ENCODE measurements at regions not wholly inside any gene's neighbourhood (a gene's known extent, or its start where the extent isn't known, plus 50 kb on each side); places are given as distances from the start of the nearest gene placed in this dataset.
"Not testable (repeated sequence)": the region's sequence is repeated elsewhere in the genome, so short reads cannot be mapped to it uniquely, and the experiment has no call there.

DNA sequence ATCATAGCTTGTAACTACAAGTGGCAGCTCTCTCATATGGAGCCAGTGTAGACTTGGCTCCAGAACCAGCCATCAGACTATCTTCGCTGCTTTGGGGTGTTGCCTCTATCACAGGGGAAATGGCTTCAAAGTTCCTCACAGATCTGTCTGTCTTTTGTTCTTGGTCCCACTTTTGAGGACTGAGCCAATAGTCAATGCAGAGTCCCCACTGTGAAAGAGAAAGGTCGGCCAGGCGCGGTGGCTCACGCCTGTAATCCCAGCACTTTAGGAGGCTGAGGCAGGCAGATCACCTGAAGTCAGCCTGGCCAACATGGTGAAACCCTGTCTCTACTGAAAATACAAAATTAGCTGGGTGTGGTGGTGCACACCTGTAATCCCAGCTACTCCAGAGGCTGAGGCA lies 86.9 kb upstream of the FZD7 start:
- DNase-seq: not testable (repeated sequence)

DNA sequence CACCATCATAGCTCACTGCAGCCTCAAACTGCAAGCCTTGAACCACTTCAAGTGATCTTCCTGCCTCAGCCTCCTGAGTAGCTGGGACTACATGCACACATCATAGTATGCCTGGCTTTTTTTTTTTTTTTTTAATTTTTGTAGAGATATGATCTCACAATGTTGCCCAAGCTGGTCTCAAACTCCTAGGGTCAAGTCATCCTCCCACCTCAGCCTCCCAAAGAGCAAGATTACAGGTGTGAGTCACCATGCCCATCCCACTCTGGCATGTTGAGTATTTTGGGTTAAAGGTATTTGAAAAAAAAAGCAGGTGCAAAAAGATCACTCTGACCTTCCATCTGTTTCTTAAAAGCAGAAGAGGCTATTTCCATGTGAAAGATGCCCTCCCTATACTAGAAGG lies 86.4 kb upstream of the FZD7 start:
- DNase-seq: no peak

DNA sequence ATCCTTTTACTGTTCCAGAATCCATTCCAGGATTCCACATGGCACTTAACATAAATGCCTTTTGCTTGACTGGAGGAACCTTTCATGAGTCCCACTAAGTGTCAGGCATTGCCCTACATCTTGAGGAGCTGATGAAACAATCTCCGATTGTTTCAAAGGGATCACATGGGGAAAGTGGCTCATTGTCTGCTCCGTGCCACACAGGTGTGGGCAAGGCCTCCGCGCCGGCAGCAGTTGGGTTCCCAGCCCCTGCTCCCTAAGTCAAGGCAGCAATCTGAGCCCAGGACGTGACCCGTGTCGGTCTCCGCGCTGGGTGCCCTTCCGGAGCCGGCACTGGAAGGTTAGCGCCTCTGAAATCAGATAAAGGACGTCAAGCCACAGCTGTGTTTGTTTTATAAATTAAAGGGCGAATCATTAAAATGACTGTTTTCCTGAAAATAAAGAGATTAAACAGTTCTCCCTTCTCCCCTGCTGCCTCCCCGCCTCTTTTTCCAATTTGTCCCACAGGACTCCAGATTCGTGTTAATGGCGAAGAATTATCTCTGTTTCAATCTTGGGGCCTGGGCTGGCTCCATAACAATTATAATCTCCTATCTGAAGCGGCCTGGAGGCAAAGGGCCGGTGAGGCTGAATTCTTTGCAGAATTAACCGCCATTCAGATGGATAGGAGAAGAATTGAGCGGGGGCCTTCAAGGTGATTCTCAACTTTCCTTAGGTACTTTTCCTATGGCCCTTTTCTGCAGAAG lies 84.3 kb upstream of the FZD7 start:
- DNase-seq: no peak

DNA sequence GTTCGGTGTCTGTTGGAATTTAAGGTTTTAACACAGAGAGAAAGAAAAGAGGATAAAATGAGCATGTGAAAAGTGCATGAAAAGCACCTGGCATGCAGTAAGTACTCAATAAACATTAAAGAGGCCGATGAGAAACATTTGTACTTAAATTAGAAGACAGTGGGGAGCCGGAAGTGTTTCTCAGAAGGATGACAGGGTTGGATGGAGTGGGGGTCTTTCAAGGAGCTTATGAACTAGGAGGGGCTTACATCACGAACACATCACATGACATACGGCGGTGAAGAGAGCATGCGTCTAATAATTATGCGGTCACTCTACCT lies 83.8 kb upstream of the FZD7 start:
- DNase-seq: no peak

DNA sequence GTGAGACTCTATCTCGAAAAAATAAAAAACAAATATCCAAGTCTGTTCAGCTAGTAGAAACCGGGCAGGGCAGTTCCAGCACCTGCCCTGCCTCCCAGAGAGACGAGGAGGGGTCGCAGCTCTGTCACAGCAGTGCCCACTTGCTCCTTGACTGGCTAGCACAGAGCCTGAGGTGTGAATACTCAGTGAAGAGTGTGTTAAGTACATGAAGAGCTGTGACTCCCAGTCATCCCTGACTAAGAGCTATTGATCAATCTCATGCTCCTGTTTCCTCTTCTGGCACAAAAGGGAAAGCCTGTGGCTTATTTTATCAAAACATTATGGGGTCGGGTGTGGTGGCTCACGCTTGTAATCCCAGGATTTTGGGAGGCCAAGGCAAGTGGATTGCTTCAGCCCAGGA lies 83.0 kb upstream of the FZD7 start:
- no peak for DNase-seq

DNA sequence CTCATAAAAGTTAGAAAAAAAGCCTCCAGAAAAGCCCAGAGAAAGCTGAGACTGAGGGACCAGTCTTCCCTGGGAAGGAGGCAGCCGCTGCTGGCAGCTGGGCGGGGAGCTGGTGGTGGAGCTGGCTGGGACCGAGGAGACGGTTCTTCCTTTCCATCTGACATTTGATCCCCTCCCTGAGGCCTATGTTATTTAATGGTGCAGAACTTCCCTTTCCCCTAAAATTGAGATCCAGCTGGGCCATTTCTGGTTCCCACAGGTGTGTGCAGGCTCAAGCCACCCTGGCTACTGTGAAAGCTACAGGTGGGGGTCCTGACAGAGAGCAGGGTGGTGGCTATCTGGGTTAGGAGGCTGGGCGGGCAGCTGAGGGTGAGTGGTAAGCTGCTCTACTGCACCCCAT lies 81.5 kb upstream of the FZD7 start:
- no peak for DNase-seq

DNA sequence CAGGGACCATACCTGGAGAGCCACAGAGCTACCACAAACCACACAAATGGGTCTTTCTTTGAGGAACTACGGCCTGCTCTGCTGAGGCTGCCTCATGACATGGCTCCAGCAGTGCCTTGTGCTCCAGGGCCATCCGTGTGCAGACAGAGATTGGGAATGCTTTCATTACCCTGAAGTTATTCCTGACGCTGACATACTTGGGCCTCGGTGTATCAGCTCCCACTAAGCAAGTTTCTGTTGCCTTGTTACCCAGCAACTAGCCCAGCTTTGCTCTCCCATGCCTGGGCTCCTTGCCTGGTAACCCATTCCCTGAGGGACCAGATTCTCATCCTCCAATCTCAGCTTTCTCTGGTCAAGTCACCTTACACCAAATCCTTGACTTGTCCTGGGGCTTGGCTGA lies 80.3 kb upstream of the FZD7 start:
- no peak for DNase-seq

DNA sequence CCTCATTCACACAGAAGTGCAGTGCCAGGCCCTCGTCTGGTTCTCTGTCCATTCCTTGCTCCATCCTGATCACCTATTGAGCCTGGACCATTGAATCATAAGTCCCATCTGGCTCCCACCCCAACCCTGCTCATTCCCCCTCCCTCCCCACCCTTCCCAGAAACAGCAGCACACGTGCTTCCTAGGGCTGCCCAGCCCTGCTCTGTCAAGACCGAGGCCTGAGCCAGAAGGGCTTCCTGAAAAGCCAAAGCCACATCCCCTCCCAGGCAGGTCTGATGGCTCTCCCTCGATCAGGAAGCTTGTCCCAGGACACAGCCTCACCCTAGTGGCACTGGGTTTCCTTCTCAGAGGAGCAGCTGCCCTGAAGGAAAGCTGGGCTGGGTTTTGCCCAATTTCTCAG lies 79.8 kb upstream of the FZD7 start:
- no peak for DNase-seq

DNA sequence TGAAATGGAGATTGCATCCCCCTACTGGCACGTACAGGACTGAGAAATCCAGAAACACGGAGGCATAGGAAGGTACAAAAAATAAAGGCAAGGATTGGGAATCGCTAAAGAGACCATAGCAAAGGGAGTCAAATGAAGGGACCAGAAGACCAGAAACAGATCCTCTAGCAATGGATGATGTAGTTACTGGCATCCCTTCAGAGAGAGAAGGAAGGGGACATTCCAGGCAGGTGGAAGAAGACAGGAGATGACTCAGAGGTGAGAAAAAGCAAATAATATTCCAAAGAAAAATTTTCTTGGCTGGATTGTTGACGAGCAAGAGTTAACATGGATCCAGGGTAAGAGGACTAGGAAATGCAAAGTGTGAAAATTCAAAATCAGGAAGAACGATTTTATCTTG lies 78.4 kb upstream of the FZD7 start:
- no peak for DNase-seq

DNA sequence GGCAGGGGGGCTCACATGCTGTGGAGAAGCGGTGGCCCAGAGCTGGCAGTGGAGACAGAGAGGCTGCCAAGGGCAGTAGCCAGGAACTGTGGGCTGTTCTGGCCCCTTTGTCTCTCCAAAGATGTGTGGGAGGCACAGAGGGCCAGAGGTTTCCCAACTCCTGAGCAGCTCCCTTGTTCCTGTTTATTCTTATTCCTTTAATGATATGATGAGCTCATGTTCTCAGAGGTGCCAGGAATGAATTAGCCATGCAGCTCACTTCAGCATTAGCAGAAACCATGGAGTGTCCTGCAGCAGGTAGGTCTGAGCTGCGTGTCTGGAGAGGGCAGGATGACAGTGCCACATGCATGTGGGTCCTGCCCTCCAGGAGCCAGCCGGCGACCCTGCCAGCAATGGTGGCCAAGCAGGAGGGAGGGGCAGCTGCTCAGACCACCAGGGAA lies 77.9 kb upstream of the FZD7 start:
- DNase-seq: no peak

DNA sequence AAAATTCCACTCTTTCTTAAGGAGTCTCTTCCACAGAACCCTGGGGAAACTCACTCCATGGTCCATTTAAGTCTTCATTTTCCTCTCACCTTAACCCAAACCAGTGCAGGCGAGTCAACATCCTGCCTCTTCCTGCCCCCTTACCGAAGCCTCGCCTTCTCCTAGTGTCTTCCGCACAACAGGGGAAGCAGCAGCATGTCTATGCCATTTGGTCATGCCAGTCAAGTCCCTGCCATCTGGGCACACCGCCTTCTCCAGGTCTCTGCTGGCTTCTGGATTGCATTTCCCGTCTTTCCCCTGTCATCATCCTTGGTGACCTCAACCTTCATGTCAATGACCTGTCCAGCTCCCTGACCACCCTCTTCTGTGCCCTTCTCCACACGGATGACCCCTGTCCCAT lies 77.3 kb upstream of the FZD7 start:
- DNase-seq: no peak

DNA sequence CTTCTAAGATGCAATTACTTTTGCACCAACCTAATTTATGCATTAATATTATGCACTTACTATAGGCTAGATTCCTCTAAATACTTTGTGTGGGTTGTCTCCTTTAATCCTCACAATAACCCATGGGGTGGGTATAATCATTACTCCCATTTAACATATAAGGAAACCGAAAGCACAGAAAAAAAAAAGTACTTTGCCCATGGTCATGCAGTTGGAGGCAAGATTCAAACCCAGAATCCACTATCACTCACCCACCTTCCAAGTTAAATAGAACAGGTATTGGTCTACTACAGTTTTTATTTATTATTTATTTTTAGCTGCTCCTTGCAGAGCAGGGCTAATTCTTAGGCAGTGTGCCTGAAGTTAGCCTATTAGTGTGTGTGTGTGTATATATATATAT lies 76.6 kb upstream of the FZD7 start:
- DNase-seq: no peak

DNA sequence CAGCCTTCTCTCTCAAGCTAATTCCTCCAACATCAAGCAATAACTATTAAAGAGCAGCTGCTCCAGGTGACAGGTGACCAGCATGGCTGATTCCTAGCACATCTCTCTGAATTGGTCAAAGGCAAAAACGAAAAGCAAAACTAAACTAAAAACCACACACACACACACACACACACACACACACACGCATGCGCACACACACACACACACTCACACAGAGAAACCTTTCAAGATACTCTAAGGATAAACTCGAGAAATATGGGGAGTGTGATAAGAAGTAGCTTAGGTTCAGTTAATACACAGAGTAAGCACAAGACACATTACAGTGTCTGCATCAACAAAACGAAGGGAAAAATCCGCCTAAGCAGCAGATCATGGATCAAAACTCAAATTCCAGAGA lies 74.5 kb upstream of the FZD7 start:
- DNase-seq: no peak

DNA sequence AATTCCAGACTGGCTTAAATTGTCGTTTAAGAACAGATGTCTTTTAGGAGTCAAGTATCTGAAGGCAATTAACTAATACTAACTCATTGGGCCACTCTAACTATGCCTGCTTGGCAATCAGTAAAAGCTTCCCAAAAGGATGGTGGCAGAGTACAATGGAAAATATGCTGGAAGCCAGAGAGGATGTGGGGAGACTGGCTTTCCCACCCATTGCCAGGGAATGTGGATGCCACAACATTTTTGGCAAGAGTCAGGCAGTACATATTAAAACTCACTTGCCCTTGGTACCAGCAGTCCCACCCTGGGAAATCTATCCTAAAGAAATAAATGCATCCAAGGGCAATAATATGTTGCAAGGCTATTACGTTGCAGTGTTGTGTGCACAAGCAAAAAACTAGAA lies 74.0 kb upstream of the FZD7 start:
- no peak for DNase-seq

DNA sequence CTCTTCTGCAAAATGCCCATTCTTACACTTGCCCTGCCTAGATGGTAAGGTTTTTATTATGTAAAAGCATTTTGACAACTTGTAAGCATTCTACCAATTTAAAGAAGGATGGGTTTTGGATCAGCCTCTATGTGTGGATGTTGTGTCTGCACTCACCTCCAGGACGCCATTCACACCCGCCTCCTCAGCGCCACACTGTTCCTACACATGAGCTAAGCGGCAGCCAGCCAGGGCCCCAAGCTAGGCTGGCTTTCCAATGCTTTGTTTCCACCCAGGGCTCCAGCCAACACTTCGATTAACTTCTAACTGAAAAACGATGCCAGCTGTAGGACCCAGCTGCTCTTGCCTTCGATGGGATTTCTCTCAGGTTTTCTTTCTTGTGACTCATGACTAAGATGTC lies 73.3 kb upstream of the FZD7 start:
- no peak for DNase-seq

DNA sequence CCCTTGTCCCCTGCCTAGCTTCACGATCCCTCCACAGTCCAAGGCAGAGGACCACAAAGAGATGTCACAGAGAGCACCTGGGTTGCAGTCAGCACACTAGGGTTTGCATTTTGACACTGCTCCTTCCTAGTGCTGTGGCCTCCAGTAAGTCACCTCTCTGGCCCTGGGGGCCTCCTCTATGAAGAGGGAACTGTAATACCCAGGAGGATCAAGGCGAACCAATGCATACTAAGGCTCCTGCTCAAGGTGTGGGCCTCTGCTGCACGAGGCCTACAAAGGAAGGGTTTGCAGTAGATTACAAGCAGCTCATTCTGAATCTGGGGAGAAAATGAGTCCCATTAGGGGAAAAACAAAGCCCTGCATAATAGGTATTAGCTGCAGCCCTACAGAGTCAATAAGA lies 72.3 kb upstream of the FZD7 start:
- no peak for DNase-seq

DNA sequence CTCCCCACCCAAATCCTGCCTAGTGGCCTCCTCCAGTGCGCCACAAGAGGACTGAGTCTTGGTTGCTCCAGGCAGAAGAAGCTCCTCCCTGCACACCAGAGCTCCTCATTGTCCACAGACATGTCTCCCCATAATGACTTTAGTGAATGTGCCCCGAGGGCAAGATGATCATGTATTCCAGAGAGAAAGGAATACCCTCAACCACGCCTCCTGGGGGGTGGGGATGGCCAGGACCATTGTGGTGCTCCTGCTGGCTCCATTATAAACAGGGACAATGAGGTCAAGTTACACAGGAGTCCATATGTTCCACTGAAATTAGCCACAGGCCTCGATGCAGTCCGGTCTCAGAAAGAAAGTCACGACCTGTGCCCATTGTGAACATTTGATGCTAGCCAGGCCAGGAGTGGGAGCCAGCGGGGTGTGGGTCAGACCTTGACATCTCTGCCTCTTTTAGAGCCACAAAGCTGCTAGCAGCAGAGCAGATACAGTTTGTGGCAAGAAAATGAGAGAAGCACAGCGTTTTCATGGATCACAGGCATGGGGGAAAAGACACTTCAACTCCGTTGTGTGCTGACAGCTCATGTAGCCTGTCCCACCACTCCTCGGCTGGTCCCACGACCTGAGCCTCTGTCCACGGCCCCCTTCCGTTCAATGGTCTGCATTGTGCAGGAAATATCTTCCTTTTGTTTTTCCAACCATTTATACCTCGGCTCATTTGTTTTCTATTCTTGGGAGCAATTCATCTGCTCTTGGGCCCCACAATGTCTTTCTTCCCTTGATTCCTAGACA lies 70.7 kb upstream of the FZD7 start:
- DNase-seq: no peak

DNA sequence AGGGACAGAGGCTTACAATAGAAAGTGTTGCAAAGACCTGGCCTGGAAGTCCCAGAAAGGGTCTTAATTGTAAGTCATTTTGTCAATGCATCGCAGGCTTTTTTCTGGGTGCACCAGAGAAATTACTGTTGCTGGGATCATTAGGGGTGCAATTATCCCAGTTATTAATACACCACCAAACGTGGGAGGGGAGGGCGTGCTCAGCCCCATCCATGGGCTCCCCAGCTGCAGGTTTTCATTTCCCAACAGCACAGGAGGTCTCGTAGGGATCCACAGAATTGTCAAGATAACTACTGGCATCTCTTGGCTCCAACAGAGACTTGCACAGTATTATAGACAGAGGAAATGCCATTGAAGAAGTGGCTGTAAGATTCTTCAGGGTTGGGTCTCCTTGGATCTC lies 69.6 kb upstream of the FZD7 start:
- no peak for DNase-seq

DNA sequence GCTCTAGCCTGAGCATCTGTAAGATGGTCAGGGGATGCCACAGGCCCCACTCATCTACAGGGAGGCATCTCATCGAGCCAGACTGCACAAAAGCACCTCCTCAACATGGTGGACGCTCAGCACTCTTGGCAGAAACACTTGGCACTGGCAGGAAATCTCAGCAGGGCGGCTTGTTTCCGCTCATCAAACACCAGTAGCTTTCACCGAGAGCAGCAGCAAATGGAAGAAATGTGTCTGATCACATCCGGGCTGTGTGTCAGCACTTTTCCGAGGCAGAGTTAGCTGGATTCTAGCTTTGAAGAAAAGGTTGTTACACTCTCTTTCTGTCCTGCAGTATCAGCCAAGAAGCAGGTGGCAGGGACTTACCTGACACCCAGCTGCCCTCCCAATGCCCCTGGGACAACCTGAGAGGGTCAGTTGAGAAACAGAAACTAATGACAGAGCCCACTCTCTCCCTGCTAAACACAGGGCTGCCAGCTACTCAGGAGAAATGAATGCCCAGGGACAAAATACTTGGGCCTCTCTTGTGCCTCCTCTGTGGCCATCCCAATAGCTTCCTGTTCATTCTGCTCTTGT lies 68.9 kb upstream of the FZD7 start:
- DNase-seq: no peak

DNA sequence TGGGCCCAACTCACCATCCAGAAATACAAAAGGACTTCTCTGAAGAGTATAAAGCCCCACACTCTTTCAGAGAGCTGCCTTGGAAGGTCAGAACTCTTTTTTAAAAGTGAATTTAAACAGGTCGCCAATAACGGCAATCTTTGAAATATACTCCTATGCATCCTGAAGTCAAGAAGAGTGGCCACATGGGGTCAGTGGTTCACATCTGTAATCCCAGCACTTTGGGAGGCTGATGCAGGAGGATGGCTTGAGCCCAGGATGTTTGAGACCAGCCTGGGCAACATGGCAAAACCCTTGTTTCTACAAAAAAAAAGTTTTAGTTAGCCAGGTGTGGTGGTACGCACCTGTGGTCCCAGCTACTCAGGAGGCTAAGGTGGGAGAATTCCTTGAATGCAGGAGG lies 68.1 kb upstream of the FZD7 start:
- peak; percentile 35 for DNase-seq

DNA sequence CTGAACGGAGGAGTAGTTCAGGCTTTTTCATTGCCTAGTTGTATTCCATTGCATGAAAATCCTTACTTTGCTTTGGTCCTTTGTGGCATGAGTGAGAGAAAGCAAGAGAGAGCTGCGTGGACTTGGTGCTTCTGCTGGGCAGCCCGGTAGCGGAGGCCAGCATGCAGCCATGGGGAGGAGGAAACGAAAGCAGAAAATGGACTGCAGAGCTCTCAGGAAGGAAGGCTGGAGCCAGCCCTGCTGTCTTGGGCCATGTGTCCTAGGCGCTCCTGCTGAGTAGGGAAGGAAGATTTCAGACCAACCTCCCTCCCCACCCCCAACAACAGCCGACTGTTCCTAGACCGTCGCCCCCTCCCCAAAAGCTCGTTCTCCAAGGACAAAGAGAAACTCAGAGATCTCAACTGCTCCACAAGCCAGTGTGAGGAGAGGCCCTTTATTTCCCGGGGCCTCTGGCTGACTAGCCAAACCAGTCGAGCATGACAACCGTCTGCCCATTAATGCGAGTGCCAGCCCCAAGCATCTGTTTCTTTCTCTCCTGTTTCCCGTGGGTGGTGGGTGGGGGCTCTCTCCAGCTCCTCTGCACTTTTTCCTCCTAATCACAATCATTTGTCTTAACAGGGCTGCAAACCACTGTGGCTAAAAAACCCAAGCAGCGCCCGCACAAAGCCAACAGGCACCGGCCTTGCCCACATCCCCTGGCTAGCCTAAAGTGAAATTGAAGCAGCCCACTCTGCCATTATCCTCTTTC lies 66.8 kb upstream of the FZD7 start:
- no peak for DNase-seq

DNA sequence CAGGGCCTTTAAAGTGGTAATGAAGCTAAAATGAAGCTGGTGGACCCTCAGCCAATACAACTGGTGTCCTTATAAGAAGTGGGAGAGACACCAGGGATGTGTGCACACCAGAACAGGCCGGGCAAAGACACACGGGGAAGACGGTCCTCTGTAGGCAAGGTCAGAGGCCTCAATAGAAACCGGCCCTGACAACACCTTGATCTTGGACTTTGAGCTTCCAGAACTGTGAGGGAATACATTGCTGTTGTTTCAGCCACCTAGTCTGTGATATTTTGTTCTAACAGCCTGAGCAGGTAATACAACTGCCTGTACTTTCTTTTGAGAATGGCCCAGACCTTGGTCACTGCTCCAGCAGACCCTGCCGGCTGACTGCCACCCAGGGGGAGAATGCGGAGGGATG lies 65.6 kb upstream of the FZD7 start:
- no peak for DNase-seq

DNA sequence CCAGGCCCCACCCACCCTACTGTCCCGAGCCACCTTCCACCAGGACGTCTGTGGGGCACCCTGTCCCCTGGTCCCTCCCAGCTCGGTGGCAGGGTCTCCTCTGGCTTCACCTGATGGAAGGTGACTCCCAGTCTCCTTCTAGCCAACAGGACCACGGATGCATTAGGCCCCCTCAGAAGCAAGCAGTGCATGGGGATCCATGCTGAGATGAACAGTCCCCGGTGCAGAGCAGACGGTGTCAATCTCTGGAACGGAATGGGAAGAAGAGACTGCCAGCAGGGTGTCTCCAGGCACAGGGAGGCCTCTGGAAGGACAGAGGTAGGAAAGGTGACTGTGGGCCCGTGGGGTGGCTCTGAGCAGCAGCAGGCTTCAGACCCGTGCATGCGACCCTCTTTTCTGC lies 65.2 kb upstream of the FZD7 start:
- no peak for DNase-seq
